22Rv1 (cell line): ENCODE measurements at regions not wholly inside any gene's neighbourhood (a gene's known extent, or its start where the extent isn't known, plus 50 kb on each side); places are given as distances from the start of the nearest gene placed in this dataset.

Source experiments
- H3K27ac ChIP-seq: fragments of 450-650 bp; 2 replicates; pipeline ENCODE4 v1.5.1; 2017
- CTCF ChIP-seq: fragments of 450-650 bp; IDR thresholded peaks from 2 replicates; pipeline ENCODE4 v1.5.1; 2017; ENCODE audit warnings: mild to moderate bottlenecking
- ZFX ChIP-seq: fragments of 450-650 bp; IDR thresholded peaks from 2 replicates; pipeline ENCODE4 v1.6.1; 2017; ENCODE audit warnings: antibody characterized with exemption, borderline replicate concordance

DNA sequence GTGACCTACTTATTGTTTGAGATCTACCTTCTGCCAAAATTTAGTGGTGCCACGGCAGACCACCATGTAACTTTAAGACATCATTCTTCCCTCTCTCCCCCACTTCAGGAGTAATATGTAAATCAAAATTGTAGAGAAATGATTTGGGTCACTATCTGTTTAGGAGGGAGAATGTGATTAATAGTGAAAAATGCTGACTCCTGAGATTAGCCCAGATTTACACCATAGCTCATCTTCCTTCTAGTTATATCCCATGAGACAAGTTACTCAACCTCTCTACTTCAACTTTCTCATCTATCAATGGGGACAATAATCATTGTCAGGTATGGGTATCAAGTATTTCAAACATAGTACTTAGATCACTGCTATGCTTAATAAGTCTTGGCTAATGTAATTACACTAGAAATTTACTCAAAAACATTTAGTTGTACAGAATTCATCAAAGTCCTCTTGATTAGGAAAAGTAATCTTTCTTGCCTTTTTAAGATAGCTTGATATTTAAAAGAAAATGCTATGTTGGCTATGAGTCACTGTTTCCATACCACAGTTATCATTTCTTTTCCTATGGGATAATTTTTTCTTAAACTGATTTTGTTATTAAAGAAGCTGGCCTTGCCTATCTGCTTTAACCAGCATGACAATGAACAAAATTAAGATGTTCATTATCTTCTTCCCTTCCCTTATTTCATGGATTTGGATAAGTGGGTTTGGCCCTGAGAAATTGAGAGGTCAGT lies 1038.9 kb upstream of the ZEB2 start:
- H3K27ac ChIP-seq, result no peak overlapping the region
- TF ChIP-seq ZFX (no peak), CTCF (no peak)

- no peak overlapping the region for H3K27ac ChIP-seq
- TF ChIP-seq CTCF, result no peak
- no peak for TF ChIP-seq ZFX
Observed at GRCh38 chr2:145555360-145555759, 1035.4 kb upstream of the ZEB2 start.

DNA sequence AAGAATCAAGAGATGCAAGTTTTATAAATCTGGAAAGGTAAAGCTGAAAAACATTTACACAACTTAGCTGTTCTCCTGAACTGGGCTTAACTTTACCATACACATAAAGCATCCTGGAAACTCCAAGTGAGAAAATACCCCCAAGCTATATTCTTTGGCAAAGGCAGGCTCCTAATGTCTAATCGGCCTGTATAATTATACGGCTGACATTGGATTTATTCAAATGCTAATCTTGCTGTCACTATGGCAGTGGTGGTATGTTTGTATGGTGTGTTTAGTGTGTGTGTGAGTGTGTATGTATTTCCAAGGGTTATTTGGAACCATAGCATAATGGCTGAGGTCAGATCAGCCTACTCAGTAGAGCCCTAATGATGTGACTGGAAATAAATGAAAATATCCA lies 1031.8 kb upstream of the ZEB2 start:
- TF ChIP-seq CTCF, result no peak
- no peak for TF ChIP-seq ZFX
- no peak overlapping the region for H3K27ac ChIP-seq

DNA sequence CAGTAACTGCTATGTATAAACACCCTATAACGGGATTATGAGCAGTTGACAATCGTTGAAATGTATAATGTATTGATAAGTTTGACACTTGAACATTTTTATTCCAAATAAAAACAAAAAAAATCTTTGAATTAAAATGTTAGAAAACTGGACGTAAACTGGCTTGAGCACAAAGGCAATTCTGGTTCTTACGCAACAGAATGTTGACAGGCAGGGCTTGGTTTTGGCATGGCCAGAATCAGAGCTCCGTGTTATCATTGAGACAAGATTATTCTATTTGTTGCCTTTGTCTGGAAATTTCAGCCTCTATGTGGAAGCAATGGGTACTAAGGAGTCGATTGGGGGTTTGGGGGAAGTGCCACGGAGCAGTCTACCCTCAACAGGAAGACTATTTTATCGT lies 1028.6 kb upstream of the ZEB2 start:
- H3K27ac ChIP-seq, result no peak overlapping the region
- no peak for TF ChIP-seq CTCF
- TF ChIP-seq ZFX, result no peak

GRCh38 chr2:145547620-145548019 lies 1027.7 kb upstream of the ZEB2 start:
- TF ChIP-seq ZFX (no peak), CTCF (no peak)
- H3K27ac ChIP-seq, result no peak overlapping the region

DNA sequence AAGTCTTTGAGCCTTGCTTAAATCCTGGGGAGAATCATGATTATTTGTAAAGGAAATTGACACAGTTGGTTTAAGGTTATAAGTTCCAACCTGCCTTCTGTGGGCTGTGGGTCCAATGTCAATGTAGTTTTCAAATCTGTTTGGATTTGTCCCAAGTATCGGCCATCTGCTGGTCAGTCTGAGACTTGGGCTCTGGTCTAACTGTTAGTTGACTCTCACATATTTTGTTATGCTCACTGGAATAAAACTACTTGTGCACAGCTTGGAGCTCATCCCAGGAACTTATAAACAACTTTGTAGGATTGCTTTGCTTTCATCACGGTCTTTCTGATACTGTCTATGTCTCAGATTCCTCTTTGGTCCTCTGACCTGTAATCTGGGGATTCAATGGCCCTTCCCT lies 1026.2 kb upstream of the ZEB2 start:
- no peak; the same call in none of the 2 replicates for TF ChIP-seq CTCF
- no peak for TF ChIP-seq ZFX
- H3K27ac ChIP-seq, result no peak overlapping the region

DNA sequence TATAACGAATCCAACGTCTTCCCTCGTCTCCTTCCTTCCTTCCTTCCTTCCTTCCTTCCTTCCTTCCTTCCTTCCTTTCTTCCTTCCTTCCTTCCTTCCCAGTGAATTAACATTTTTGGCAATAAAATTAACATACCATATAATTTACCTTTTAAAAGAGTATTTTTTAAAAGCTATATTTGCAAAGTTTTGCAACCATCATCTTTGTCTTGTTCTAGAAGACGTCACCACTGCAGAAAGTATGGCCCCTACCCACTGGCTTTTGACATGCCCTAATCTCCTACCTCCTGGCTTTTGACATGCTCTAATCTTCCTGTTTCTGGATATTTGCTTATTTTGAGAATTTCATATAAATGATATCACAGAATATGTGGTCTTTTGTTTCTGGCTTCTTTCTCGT lies 1023.9 kb upstream of the ZEB2 start:
- TF ChIP-seq ZFX (no peak), CTCF (no peak)
- no peak overlapping the region for H3K27ac ChIP-seq
